Hepatocyte (in vitro differentiated cells): ENCODE measurements at regions not wholly inside any gene's neighbourhood (a gene's known extent, or its start where the extent isn't known, plus 50 kb on each side); places are given as distances from the start of the nearest gene placed in this dataset.

Experiments used
- CTCF ChIP-seq: fragments of 200-600 bp; sonication (generic); IDR thresholded peaks from 2 replicates; pipeline ENCODE4 v1.5.1; 2016; ENCODE audit warnings: antibody characterized with exemption, mild to moderate bottlenecking; ENCODE audit not compliant: poor library complexity
- EZH2 ChIP-seq: fragments of 200-600 bp; sonication (generic); IDR thresholded peaks from 2 replicates; pipeline ENCODE4 v1.6.1; 2016; ENCODE audit warnings: antibody characterized with exemption, mild to moderate bottlenecking, borderline replicate concordance

- TF ChIP-seq EZH2 (no peak), CTCF (no peak)
These were observed 806.9 kb upstream of the CDH9 start for GRCh38 chr5:27845248-27845647.
